ENCODE measurements at regions not wholly inside any gene's neighbourhood (a gene's known extent, or its start where the extent isn't known, plus 50 kb on each side); places are given as distances from the start of the nearest gene placed in this dataset.

GRCh38 chr10:78752708-78753107, 316.1 kb upstream of the ZMIZ1 start:
- TF ChIP-seq POLR2AphosphoS5 (IDR thresholded peaks at IDR 0.05; ENCODE audit: borderline replicate concordance, low read depth, low read length) (no peak), EZH2 (IDR thresholded peaks at IDR 0.05) (no peak), FOXP2 (optimal IDR thresholded peaks at IDR 0.05; ENCODE audit: control extremely low read depth, extremely low read length, insufficient read depth) (no peak)

Data from SK-N-MC (cell line).